ENCODE measurements at regions not wholly inside any gene's neighbourhood (a gene's known extent, or its start where the extent isn't known, plus 50 kb on each side); places are given as distances from the start of the nearest gene placed in this dataset.

DNA sequence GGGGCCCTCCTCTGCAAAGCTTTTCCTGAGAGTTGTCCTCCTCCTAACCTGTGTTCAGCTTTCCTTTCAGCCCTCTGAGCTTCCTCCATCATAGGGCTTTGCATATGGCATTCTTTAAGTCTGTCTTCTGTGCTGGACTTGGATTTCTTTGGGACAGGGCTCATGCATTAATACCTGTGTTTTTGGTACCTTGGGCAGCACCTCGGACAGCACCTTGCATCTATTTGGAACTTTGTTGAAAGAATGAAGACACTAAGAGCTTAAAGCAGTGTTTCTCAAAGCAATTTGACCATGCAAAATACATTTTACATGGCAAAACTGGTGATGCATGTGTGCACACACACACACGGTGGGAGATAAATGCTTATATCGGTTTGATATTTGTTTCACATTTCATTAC lies 115.0 kb upstream of the SRRM4 start:
- no peak for FAIRE-seq

DNA sequence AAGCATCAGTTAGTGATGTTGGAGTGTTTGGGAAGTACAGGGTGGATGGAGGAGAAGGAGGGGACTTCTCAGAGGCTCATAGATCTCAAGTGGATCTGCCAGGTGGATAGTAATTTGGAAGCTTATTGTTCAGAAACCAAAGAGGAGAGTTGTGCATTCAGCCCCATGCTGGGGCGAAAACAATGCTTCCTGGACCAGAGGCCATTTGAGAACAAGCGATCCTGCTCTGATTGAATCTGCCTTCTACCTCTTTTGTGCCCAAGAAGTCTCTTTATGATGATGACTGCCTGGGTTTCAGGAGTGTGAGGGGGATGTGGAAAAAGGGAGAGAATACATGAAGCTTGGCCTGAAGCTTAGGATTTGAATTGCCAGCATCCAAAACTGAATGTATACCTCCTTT lies 110.8 kb upstream of the SRRM4 start:
- H3K27me3 ChIP-seq: no peaks in the 10 kb centered on the region
- FAIRE-seq (no peak), DNase-seq (no peak), ATAC-seq (no peak)
- no peak overlapping the region for H3K27ac ChIP-seq
- H3K4me1 ChIP-seq: no peaks in the 10 kb centered on the region
- no peaks in the 10 kb centered on the region for H3K9me3 ChIP-seq
- TF ChIP-seq, protein P1, sequence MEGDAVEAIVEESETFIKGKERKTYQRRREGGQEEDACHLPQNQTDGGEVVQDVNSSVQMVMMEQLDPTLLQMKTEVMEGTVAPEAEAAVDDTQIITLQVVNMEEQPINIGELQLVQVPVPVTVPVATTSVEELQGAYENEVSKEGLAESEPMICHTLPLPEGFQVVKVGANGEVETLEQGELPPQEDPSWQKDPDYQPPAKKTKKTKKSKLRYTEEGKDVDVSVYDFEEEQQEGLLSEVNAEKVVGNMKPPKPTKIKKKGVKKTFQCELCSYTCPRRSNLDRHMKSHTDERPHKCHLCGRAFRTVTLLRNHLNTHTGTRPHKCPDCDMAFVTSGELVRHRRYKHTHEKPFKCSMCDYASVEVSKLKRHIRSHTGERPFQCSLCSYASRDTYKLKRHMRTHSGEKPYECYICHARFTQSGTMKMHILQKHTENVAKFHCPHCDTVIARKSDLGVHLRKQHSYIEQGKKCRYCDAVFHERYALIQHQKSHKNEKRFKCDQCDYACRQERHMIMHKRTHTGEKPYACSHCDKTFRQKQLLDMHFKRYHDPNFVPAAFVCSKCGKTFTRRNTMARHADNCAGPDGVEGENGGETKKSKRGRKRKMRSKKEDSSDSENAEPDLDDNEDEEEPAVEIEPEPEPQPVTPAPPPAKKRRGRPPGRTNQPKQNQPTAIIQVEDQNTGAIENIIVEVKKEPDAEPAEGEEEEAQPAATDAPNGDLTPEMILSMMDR (IDR thresholded peaks at IDR 0.05): no peak
- no peak overlapping the region for H3K4me3 ChIP-seq
- 45 to 47% methylated on average over 2 of the region's 2 CpGs for WGBS, 2 donors
- no peaks in the 10 kb centered on the region for H3K36me3 ChIP-seq
- intact Hi-C loops (cut with DNase I): no loop called here

More for the DNA sequence above, 115.0 kb upstream of the SRRM4 start:
- H3K4me3 ChIP-seq: no peak overlapping the region
- no peak for ATAC-seq
- no peak overlapping the region for H3K27ac ChIP-seq
- H3K9me3 ChIP-seq: no peaks in the 10 kb centered on the region
- TF ChIP-seq, protein P1 (IDR thresholded peaks at IDR 0.05): no peak
- no peaks in the 10 kb centered on the region for H3K4me1 ChIP-seq
- DNase-seq: no peak
- H3K36me3 ChIP-seq: no peaks in the 10 kb centered on the region
- no peaks in the 10 kb centered on the region for H3K27me3 ChIP-seq
- intact Hi-C loops (cut with DNase I): no loop called here
- WGBS, 2 donors: 19 to 26% methylated on average over 3 of the region's 3 CpGs

DNA sequence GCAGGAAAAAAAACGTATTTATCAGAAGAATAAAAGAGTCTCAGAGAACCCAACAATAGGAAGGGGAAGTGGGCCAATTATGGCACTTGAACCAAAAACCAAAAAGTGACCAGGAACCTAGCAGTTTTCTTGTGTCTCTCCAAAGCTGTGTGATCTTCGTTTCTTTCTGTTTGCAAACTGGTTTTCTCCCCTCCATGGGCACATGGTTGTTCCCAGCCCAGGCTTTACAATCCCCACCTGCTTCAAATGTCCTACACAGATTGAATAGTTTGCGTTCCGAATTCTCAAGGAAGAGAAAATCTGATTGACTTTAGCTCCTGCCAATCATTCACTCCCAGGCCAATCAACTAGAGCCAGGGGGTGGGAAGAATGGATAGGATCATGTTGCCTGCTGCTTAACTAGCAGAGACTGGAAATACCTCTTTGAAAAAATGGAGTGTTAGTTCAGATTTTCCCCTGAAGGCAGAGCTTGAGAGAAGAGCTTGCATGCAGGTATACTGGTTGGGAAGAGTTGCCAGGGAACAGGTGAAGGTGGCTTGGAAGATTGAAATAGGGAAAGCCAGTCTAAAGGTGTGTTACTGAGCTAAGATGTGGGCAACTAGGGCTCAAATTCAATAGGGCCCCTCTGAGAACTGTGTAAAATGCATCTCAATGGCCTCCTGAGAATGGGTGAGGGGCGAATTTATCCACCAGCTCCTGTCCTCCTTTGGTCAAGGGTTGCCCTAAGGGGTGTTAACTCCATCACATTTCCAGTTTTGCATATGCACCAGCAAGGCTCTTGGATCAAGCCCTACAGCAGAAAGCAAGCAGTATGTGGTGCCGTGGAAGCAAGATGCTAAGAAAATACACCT lies 106.4 kb upstream of the SRRM4 start:
- H3K27me3 ChIP-seq: no peaks in the 10 kb centered on the region
- no peak for ATAC-seq
- no peak overlapping the region for H3K4me3 ChIP-seq
- DNase-seq: no peak
- WGBS, 2 donors: 26 to 28% methylated on average over 6 of the region's 6 CpGs
- no peaks in the 10 kb centered on the region for H3K36me3 ChIP-seq
- intact Hi-C loops (cut with DNase I): no loop called here
- H3K4me1 ChIP-seq: no peaks in the 10 kb centered on the region
- TF ChIP-seq, protein P1 (IDR thresholded peaks at IDR 0.05): no peak
- no peaks in the 10 kb centered on the region for H3K9me3 ChIP-seq
- no peak overlapping the region for H3K27ac ChIP-seq
- no peak for FAIRE-seq

DNA sequence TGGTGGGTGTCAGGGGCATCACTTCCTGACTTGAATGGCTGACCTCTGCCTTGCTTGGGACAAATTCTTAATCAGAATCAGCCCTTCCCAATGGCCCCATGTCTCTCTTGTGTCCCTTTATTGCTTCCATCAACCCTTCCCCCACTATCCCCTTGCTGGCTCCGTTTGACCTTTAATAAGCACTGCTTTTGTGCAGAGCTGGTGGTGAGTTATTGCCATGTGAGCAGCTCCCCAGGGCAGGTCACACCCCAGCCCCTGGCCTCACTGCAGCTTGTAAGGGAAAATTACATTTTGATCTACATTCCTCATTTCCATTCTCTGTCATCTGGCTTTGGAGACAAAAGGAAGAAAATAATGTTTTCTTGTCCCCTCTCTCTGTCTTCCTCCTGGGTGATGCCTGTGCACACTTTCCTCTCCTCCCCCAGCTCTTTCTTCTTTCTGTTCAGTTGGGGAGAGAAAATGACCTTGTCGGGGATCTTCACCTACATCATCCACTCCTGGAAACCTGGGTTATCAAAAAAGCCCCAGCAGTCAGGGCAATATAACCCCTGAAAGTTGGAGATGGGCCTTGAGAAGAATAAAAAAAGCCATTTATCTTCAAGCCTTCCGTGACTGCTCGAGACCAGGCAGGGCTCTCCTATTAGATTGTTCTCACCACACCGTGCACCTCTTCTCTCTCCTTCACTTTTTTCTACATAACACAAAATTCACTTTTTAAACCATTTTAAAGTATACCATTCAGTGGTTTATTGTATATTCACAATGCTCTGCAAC lies 100.4 kb upstream of the SRRM4 start:
- Histone ChIP-seq H3K27me3 (no peaks in the 10 kb centered on the region), H3K4me1 (no peaks in the 10 kb centered on the region), H3K27ac (no peak overlapping the region), H3K9me3 (no peaks in the 10 kb centered on the region), H3K36me3 (no peaks in the 10 kb centered on the region), H3K4me3 (no peak overlapping the region)
- no peak for DNase-seq
- FAIRE-seq: no peak
- TF ChIP-seq, protein P1 (IDR thresholded peaks at IDR 0.05): no peak
- WGBS, 2 donors: 18 to 22% methylated on average over 5 of the region's 5 CpGs
- intact Hi-C loops (cut with DNase I): no loop called here
- no peak for ATAC-seq

DNA sequence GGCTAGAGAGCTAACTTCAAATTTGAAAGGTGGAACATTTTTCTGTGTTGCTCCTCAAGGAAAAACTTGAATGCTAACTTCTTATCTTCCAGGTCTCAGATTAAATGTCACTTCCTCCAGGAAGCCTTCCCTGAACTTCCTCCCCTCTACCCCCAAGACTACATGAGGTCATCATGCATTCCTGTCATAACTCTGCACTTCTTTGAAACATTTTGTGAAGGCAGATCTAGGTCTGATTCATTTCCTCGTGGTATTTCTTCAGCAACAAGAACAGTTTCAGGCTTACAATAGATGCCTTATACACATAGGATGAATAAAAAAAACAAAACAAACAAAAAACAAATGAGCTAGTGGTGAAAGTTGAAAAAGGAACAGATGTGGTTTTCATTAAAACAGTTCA lies 97.1 kb upstream of the SRRM4 start:
- no peak overlapping the region for H3K4me3 ChIP-seq
- intact Hi-C loops (cut with DNase I): no loop called here
- no peaks in the 10 kb centered on the region for H3K27me3 ChIP-seq
- H3K4me1 ChIP-seq: no peaks in the 10 kb centered on the region
- TF ChIP-seq, protein P1 (IDR thresholded peaks at IDR 0.05): no peak
- H3K36me3 ChIP-seq: no peaks in the 10 kb centered on the region
- FAIRE-seq (no peak), ATAC-seq (no peak), DNase-seq (no peak)
- 17 to 21% methylated on average over 1 of the region's 1 CpG for WGBS, 2 donors
- H3K9me3 ChIP-seq: no peaks in the 10 kb centered on the region
- no peak overlapping the region for H3K27ac ChIP-seq

Measured in pancreas (tissue), 10 donors.